ENCODE measurements at regions not wholly inside any gene's neighbourhood (a gene's known extent, or its start where the extent isn't known, plus 50 kb on each side); places are given as distances from the start of the nearest gene placed in this dataset.

- TF ChIP-seq YY1 (IDR thresholded peaks at IDR 0.05; ENCODE audit: insufficient read depth, insufficient read length) (no peak), SUZ12 (IDR thresholded peaks at IDR 0.05; ENCODE audit: extremely low read depth, insufficient read depth, insufficient read length) (no peak), ZNF274 (IDR thresholded peaks at IDR 0.05; ENCODE audit: low read depth, low read length) (no peak)
Observed at GRCh38 chr1:18565321-18565720, 65.3 kb upstream of the PAX7 start.
